Tibial nerve (tissue), 4 donors: ENCODE measurements at regions not wholly inside any gene's neighbourhood (a gene's known extent, or its start where the extent isn't known, plus 50 kb on each side); places are given as distances from the start of the nearest gene placed in this dataset.

ENCODE experiments used
- DNase-seq, 2 donors: peaks; one replicate each; pipeline ENCODE4 v3.0.0-alpha.2; 2019; ENCODE audit warnings: low spot score in 2 of 2
- H3K27ac ChIP-seq, 4 donors: fragments of 200-600 bp; sonication (generic) in 3 of 4; one replicate each; pipeline ENCODE4 v1.5.1; 2017 to 2019; ENCODE audit warnings: mild to moderate bottlenecking in 1 of 4
- H3K27me3 ChIP-seq, 2 donors: fragments of 200-600 bp; sonication (generic) in 1 of 2; one replicate each; pipeline versions ENCODE4 v1.5.1 to v1.6.0; 2017 to 2019
- H3K36me3 ChIP-seq, 3 donors: fragments of 200-600 bp; sonication (generic); one replicate each; pipeline ENCODE4 v1.5.1; 2018 to 2019
- H3K4me1 ChIP-seq, 4 donors: fragments of 200-600 bp; sonication (generic) in 3 of 4; one replicate each; pipeline ENCODE4 v1.5.1; 2017 to 2019
- H3K4me3 ChIP-seq, 4 donors: fragments of 200-600 bp; sonication (generic) in 3 of 4; one replicate each; pipeline ENCODE4 v1.5.1; 2017 to 2019; ENCODE audit warnings: mild to moderate bottlenecking in 1 of 4, moderate library complexity in 1 of 4
- H3K9me3 ChIP-seq, 4 donors: fragments of 200-600 bp; sonication (generic) in 3 of 4; one replicate each; pipeline ENCODE4 v1.5.1; 2017 to 2019
- EP300 ChIP-seq, 2 donors: sonication (generic); formaldehyde crosslinking; IDR thresholded peaks; one replicate each; pipeline ENCODE4 v1.6.1; 2017; ENCODE audit warnings: antibody characterized with exemption in 2 of 2, mild to moderate bottlenecking in 1 of 2
- POLR2A ChIP-seq, 2 donors: fragments of 450-650 bp; IDR thresholded peaks; one replicate each; pipeline ENCODE4 v1.6.1; 2017; ENCODE audit warnings: antibody characterized with exemption in 2 of 2, mild to moderate bottlenecking in 2 of 2, moderate library complexity in 2 of 2
- WGBS, 2 donors: methylation state at CpG; one replicate each; pipeline ENCODE4 v1.1.5; 2018; 5-methylcytosine and 5-hydroxymethylcytosine counted together
- TF ChIP-seq, protein P1 (sequence below), 5 experiments: fragments of 200-600 bp in 3 of 5; fragments of 450-650 bp in 2 of 5; sonication (generic) in 3 of 5; IDR thresholded peaks; one replicate each; pipeline ENCODE4 v1.5.1; 2016 to 2019; ENCODE audit warnings: antibody characterized with exemption in 5 of 5, mild to moderate bottlenecking in 3 of 5, moderate library complexity in 2 of 5

GRCh38 chr5:105726093-105726492 lies 1944.6 kb downstream of the EFNA5 start:
- no peak overlapping the region for H3K27ac ChIP-seq
- no peak for DNase-seq
- H3K4me3 ChIP-seq: no peak overlapping the region
- H3K27me3 ChIP-seq: no peaks in the 10 kb centered on the region
- H3K9me3 ChIP-seq: peaks cover 0 to 6% (median 0%) of the 10 kb centered on the region in 4 donors
- H3K4me1 ChIP-seq: peaks cover 0 to 6% (median 0%) of the 10 kb centered on the region in 4 donors
- WGBS, 2 donors: 84 to 94% methylated on average over 4 of the region's 4 CpGs
- TF ChIP-seq EP300 (IDR thresholded peaks at IDR 0.05) (no peak), POLR2A (IDR thresholded peaks at IDR 0.05) (no peak)
- TF ChIP-seq, protein P1, sequence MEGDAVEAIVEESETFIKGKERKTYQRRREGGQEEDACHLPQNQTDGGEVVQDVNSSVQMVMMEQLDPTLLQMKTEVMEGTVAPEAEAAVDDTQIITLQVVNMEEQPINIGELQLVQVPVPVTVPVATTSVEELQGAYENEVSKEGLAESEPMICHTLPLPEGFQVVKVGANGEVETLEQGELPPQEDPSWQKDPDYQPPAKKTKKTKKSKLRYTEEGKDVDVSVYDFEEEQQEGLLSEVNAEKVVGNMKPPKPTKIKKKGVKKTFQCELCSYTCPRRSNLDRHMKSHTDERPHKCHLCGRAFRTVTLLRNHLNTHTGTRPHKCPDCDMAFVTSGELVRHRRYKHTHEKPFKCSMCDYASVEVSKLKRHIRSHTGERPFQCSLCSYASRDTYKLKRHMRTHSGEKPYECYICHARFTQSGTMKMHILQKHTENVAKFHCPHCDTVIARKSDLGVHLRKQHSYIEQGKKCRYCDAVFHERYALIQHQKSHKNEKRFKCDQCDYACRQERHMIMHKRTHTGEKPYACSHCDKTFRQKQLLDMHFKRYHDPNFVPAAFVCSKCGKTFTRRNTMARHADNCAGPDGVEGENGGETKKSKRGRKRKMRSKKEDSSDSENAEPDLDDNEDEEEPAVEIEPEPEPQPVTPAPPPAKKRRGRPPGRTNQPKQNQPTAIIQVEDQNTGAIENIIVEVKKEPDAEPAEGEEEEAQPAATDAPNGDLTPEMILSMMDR (IDR thresholded peaks at IDR 0.05): no peak
- H3K36me3 ChIP-seq: no peaks in the 10 kb centered on the region

GRCh38 chr5:105708442-105708841 lies 1962.3 kb downstream of the EFNA5 start:
- H3K27me3 ChIP-seq: no peaks in the 10 kb centered on the region
- TF ChIP-seq, protein P1 (IDR thresholded peaks at IDR 0.05): no peak
- TF ChIP-seq POLR2A (IDR thresholded peaks at IDR 0.05) (no peak), EP300 (IDR thresholded peaks at IDR 0.05) (no peak)
- H3K4me3 ChIP-seq: no peak overlapping the region
- WGBS, 2 donors: 76 to 84% methylated on average over 1 of the region's 1 CpG
- H3K27ac ChIP-seq: no peak overlapping the region
- H3K9me3 ChIP-seq: peaks cover 0 to 12% (median 0%) of the 10 kb centered on the region in 4 donors
- no peaks in the 10 kb centered on the region for H3K4me1 ChIP-seq
- H3K36me3 ChIP-seq: no peaks in the 10 kb centered on the region
- DNase-seq: no peak

GRCh38 chr5:105702323-105702722 lies 1968.4 kb downstream of the EFNA5 start:
- no peak overlapping the region for H3K27ac ChIP-seq
- TF ChIP-seq POLR2A (IDR thresholded peaks at IDR 0.05): no peak
- TF ChIP-seq, protein P1 (IDR thresholded peaks at IDR 0.05): no peak
- no peak for TF ChIP-seq EP300 (IDR thresholded peaks at IDR 0.05)
- H3K27me3 ChIP-seq: no peaks in the 10 kb centered on the region
- H3K4me3 ChIP-seq: no peak overlapping the region
- no peaks in the 10 kb centered on the region for H3K36me3 ChIP-seq
- no peak for DNase-seq
- H3K4me1 ChIP-seq: no peaks in the 10 kb centered on the region
- H3K9me3 ChIP-seq: peaks cover 0 to 27% (median 3%) of the 10 kb centered on the region in 4 donors

GRCh38 chr5:105696440-105696839 lies 1974.3 kb downstream of the EFNA5 start:
- Histone ChIP-seq H3K9me3 (peaks cover 0 to 4% (median 0%) of the 10 kb centered on the region in 4 donors), H3K27ac (no peak overlapping the region), H3K4me1 (no peaks in the 10 kb centered on the region), H3K27me3 (no peaks in the 10 kb centered on the region), H3K36me3 (no peaks in the 10 kb centered on the region), H3K4me3 (no peak overlapping the region)
- no peak for DNase-seq
- WGBS, 2 donors: 97% methylated on average over 2 of the region's 2 CpGs
- TF ChIP-seq, protein P1 (IDR thresholded peaks at IDR 0.05): no peak
- TF ChIP-seq POLR2A (IDR thresholded peaks at IDR 0.05) (no peak), EP300 (IDR thresholded peaks at IDR 0.05) (no peak)

GRCh38 chr5:105695941-105696340 lies 1974.8 kb downstream of the EFNA5 start:
- 87 to 94% methylated on average over 2 of the region's 2 CpGs for WGBS, 2 donors
- Histone ChIP-seq H3K27me3 (no peaks in the 10 kb centered on the region), H3K27ac (no peak overlapping the region), H3K9me3 (no peaks in the 10 kb centered on the region), H3K4me1 (no peaks in the 10 kb centered on the region), H3K4me3 (no peak overlapping the region), H3K36me3 (no peaks in the 10 kb centered on the region)
- no peak for DNase-seq
- TF ChIP-seq, protein P1 (IDR thresholded peaks at IDR 0.05): no peak
- TF ChIP-seq POLR2A (IDR thresholded peaks at IDR 0.05): no peak
- TF ChIP-seq EP300 (IDR thresholded peaks at IDR 0.05): no peak
